GM19025 (cell line): ENCODE measurements at regions not wholly inside any gene's neighbourhood (a gene's known extent, or its start where the extent isn't known, plus 50 kb on each side); places are given as distances from the start of the nearest gene placed in this dataset.
"Not testable (repeated sequence)": the region's sequence is repeated elsewhere in the genome, so short reads cannot be mapped to it uniquely, and the experiment has no call there.

Experiments
- ATAC-seq: cut with Tn5 transposase; IDR thresholded peaks from one replicate; pipeline ENCODE4 v1.9.1; 2021; ENCODE audit warnings: mild to moderate bottlenecking, low read depth, moderate library complexity; ENCODE audit not compliant: unreplicated experiment

DNA sequence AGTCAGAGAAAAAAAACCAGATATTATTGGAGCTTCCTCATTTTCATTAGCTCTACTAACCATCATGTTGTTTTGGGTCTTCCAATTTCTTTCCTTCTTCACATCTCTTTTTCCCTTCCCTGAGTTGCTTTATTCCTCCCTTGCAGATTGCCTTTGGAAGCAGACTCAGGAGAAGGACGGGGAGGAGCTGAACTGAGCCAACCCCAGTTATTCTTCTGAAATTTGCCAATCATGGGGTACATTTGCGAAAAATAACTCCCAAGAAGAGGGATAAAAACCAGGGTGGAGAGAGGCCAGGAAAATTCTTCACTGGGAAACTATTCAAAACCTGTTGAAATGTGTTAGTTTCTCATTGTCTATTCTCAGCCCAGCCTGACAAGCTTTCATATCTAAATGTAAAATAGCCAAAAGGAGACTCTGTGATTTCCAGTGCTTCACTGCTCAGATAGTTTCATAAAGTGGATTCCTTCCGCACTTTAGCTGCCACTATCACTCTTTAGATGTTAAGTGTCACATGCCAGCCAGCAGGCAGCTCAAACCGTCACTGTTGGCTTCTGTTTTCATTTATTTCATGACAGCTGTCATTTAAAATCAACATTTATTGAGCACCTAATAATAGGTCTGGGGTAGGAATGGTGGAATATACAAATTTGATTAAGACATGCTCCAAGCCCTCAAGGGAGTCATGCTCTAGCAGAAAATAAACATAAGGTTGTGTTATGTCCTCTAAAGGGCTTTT, 204.5 kb downstream of the SREK1 start:
- ATAC-seq = no peak

GRCh38 chr5:66351813-66352212, 207.7 kb downstream of the SREK1 start:
- no peak for ATAC-seq

GRCh38 chr5:66353186-66353585, 209.1 kb downstream of the SREK1 start:
- ATAC-seq = no peak

DNA sequence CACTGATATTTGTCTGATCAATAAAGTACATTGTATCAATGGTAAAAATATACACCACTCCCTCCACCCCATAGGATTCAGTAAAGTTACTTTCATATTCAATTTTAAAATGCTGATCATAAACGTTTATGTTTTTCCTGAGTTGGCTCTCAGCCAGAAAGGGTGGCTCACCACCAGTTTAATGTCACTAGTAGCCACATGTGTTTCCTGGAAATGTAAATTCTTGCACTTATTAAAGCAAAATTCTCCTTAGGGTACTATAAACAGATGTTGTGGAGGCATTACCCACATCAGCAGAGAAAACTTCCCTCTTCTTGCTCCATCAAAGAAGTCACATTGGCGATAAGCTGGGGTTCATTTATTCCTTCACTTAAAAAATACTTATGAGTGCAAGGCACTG, 210.3 kb downstream of the SREK1 start:
- no peak for ATAC-seq

- no peak for ATAC-seq
Observed at GRCh38 chr5:66356011-66356565, 212.0 kb downstream of the SREK1 start.

- no peak for ATAC-seq
Observed at GRCh38 chr5:66358741-66359140, 214.6 kb downstream of the SREK1 start.

GRCh38 chr5:66361070-66361469, 217.0 kb downstream of the SREK1 start:
- no peak for ATAC-seq

DNA sequence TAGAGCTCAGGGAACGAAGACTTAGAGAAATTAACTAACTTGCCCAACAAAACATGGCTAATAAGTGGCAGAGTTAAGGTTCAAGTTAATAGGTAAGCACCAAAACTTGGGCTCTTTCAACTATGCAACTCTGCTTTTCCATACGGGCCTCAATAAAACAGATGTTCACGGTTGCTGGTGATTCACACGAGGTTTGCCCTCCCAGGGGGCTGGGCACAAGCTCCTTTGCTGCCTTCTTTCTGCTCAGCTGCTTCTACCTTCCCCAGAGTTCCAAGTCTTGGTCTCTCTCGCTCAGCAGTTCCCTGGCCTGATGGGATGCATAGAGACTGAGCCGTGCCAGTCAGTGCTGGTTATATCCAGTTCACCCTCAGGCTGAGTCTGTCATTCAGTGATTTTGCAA, 217.9 kb downstream of the SREK1 start:
- ATAC-seq = no peak

DNA sequence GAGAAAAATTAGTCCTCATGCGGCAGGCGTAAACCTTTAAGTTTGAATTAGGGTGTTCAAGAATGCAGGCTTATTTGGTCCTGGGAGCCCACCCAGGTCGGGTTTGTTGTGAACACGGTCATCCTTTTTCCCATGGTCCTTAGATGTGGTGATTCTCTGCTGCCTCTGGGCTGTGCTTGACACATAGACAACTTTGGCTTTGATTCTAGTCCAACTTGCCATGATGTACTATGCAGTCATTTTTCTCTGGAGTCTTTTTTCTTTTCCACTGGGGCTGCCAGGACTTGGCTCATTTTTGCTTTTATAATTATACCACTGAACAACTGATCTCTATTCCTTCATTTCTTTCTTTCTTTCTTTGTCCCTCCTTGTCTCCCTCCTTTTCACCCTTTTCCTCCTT, 218.6 kb downstream of the SREK1 start:
- no peak for ATAC-seq

- no peak for ATAC-seq
Observed at GRCh38 chr5:66363097-66363496, 219.0 kb downstream of the SREK1 start.

GRCh38 chr5:66364186-66364585, 220.1 kb downstream of the SREK1 start:
- no peak for ATAC-seq

- no peak for ATAC-seq
Observed at GRCh38 chr5:66365981-66366380, 221.9 kb downstream of the SREK1 start.

DNA sequence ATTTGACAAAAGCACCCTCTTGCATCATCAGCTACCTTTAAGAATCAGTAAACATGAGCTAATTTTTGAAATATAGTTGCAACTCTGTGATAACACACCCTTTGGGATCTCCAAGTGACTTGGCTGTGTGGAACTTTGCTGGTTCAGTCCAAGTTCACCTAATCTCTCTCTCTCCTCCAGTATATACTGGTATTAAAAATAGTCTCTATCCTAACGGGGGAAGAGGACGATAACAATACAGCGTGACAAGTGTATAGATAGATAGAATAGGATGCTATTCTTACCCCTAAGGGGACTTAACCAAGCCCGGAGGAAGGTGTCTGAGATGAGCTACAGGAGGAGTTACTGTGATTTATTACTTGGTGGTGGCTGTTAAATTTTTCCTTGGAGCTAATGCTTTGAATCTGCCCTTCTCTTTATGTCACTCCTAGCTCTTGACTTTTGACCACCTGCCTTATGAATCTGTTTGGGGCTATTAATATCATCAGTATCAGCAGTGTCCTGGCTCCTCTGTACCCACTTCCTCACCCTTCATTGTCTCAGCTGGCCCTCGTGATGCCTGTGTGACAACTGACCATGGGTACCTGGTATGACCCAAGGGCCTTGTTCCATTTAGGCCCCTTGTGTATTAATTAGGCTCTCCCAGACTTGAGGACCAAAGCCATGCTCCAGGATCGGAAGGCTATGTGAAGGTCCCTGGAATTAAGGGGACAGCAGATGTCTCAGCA, 223.9 kb downstream of the SREK1 start:
- no peak for ATAC-seq

GRCh38 chr5:66368811-66369210, 224.7 kb downstream of the SREK1 start:
- ATAC-seq = no peak

DNA sequence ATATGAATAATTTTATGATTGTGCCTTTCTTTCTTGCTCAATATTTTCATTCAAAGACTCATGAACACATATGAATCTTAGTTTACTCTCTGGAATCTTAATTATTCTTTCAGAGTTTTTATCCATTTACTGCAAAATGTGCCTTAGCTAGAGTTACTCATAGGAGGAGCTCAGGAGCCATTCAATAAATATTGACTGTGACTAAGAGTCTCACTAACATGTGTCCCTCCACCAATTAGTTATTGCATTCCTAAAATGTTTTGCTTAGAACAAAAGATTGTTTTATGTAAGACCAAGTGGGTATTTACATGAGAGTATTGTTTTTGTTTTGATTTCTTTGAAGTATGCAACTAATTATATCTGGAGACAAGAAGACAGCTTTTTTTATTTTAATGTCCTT, 218.4 kb upstream of the MAST4 start:
- ATAC-seq = no peak

- no peak for ATAC-seq
Observed at GRCh38 chr5:66378407-66378806, 217.8 kb upstream of the MAST4 start.

- no peak for ATAC-seq
Observed at GRCh38 chr5:66382152-66382551, 214.0 kb upstream of the MAST4 start.

- not testable (repeated sequence) for ATAC-seq
Observed at GRCh38 chr5:66405145-66405544, 191.0 kb upstream of the MAST4 start.

DNA sequence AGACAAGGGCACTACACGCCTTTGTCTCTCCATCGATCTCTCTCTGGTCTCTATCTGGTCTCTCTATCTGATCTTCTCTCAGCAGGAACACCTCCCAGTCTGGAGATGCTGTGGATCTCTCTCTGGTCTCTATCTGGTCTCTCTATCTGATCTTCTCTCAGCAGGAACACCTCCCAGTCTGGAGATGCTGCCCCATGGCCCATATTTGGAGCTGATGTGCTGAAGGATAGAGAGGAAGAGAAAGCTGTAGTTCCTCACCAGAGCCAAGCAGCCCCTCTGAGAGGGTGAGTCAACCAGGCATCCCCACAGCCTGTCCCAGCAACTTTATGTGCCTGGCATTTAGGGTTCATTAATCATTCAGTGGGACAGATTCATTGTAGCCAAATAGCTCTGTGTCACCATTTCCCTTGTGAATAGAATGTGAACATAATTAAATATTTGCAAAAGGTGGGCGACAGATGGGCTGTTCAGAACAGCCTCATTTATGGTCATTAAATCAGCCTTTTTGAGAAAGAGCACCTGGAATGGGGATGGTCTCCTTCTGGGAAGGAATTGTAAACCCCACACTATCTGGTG, 189.3 kb upstream of the MAST4 start:
- no peak for ATAC-seq

DNA sequence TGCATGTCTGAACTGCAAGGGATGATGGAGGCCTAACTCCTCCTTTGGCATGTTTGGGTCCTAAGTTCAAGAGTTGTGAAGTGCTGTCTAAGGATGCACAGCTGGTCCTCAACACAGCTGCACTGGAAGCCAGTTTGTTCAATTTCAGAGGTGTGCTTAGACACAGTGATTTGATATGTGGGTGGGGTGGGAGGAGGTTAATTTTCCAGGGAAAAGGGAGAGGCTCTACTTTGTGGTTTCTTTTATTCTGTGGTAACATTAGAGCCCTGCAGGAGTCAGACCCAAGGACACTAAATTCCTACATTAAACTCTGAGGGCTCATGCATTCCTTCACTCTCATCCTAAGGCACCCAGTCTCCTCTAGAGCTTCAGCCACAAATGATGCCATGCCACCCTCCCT, 188.4 kb upstream of the MAST4 start:
- no peak for ATAC-seq

DNA sequence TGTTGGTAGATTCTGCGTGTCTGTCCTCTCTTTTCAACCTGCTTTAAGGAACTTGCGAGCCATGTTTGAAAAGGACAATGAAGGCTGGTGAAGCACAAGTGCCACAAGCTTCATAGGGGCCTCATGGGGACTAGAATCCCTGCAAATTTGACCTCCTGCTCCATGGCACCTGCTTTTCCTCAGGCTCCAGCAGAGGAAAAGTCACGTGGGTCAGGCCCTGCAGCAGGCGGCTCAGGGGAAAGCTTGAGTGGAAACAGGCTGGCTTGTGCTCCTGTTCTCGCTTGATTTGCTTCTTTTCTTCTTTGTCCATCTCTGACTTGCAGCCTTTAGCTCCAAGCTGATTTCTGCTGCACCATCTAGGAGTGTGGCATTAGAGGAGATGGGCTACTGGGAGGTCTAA, 187.6 kb upstream of the MAST4 start:
- ATAC-seq = no peak

- ATAC-seq = no peak
Observed at GRCh38 chr5:66410122-66410521, 186.1 kb upstream of the MAST4 start.
